ENCODE measurements at regions not wholly inside any gene's neighbourhood (a gene's known extent, or its start where the extent isn't known, plus 50 kb on each side); places are given as distances from the start of the nearest gene placed in this dataset.
A peak's percentile ranks its signal among the peaks of the same experiment; 100 is the strongest.

- no peak for ATAC-seq (ENCODE audit: insufficient read depth, low FRiP score)
- Histone ChIP-seq H3K27ac (ENCODE audit: low read depth in 1 of 2, low read length in 1 of 2) (no peak overlapping the region), H3K9me3 (ENCODE audit: control insufficient read depth in 4 of 4, insufficient read depth in 3 of 4, low read length in 3 of 4) (no peaks in the 10 kb centered on the region), H3K4me3 (no peak overlapping the region), H3K36me3 (ENCODE audit: control insufficient read depth in 4 of 4, insufficient read depth in 4 of 4, low read length in 4 of 4) (no peaks in the 10 kb centered on the region), H3K4me1 (ENCODE audit: control insufficient read depth in 5 of 5, insufficient read depth in 5 of 5, low read length in 5 of 5) (no peaks in the 10 kb centered on the region), H3K9ac (ENCODE audit: insufficient read depth in 1 of 2, low read length in 2 of 2) (no peak overlapping the region), H3K27me3 (ENCODE audit: control insufficient read depth in 3 of 3, insufficient read depth in 3 of 3, low read length in 2 of 3) (no peaks in the 10 kb centered on the region)
- no peak for TF ChIP-seq CTCF (IDR thresholded peaks at IDR 0.05; ENCODE audit: control extremely low read depth, extremely low read depth)
- 71 to 76% methylated on average over 7 of the region's 7 CpGs for WGBS, 2 donors
- DNase-seq = no peak
Observed at GRCh38 chr3:116586285-116586944, 123.2 kb upstream of the TUSC7 start.

- 28 to 58% methylated on average over 3 of the region's 3 CpGs for WGBS, 2 donors
- Histone ChIP-seq H3K4me1 (ENCODE audit: control insufficient read depth in 5 of 5, insufficient read depth in 5 of 5, low read length in 5 of 5) (no peaks in the 10 kb centered on the region), H3K36me3 (ENCODE audit: control insufficient read depth in 4 of 4, insufficient read depth in 4 of 4, low read length in 4 of 4) (no peaks in the 10 kb centered on the region), H3K27ac (ENCODE audit: low read depth in 1 of 2, low read length in 1 of 2) (no peak overlapping the region), H3K9me3 (ENCODE audit: control insufficient read depth in 4 of 4, insufficient read depth in 3 of 4, low read length in 3 of 4) (no peaks in the 10 kb centered on the region), H3K27me3 (ENCODE audit: control insufficient read depth in 3 of 3, insufficient read depth in 3 of 3, low read length in 2 of 3) (no peaks in the 10 kb centered on the region), H3K9ac (ENCODE audit: insufficient read depth in 1 of 2, low read length in 2 of 2) (no peak overlapping the region), H3K4me3 (no peak overlapping the region)
- ATAC-seq (ENCODE audit: insufficient read depth, low FRiP score) = no peak
- no peak for TF ChIP-seq CTCF (IDR thresholded peaks at IDR 0.05; ENCODE audit: control extremely low read depth, extremely low read depth)
- DNase-seq = peak in 2 of 3 donors; percentile 26 to 68
Observed at GRCh38 chr3:116591236-116591635, 118.3 kb upstream of the TUSC7 start.

- ATAC-seq (ENCODE audit: insufficient read depth, low FRiP score) (no peak), DNase-seq (no peak)
- Histone ChIP-seq H3K36me3 (ENCODE audit: control insufficient read depth in 4 of 4, insufficient read depth in 4 of 4, low read length in 4 of 4) (no peaks in the 10 kb centered on the region), H3K4me1 (ENCODE audit: control insufficient read depth in 5 of 5, insufficient read depth in 5 of 5, low read length in 5 of 5) (no peaks in the 10 kb centered on the region), H3K27ac (ENCODE audit: low read depth in 1 of 2, low read length in 1 of 2) (no peak overlapping the region), H3K4me3 (no peak overlapping the region), H3K27me3 (ENCODE audit: control insufficient read depth in 3 of 3, insufficient read depth in 3 of 3, low read length in 2 of 3) (no peaks in the 10 kb centered on the region), H3K9ac (ENCODE audit: insufficient read depth in 1 of 2, low read length in 2 of 2) (no peak overlapping the region), H3K9me3 (ENCODE audit: control insufficient read depth in 4 of 4, insufficient read depth in 3 of 4, low read length in 3 of 4) (no peaks in the 10 kb centered on the region)
- no peak for TF ChIP-seq CTCF (IDR thresholded peaks at IDR 0.05; ENCODE audit: control extremely low read depth, extremely low read depth)
- WGBS, 2 donors = 90 to 91% methylated on average over 2 of the region's 2 CpGs
Observed at GRCh38 chr3:116601206-116601605, 108.4 kb upstream of the TUSC7 start.

- no peaks in the 10 kb centered on the region for H3K4me1 ChIP-seq (ENCODE audit: control insufficient read depth in 5 of 5, insufficient read depth in 5 of 5, low read length in 5 of 5)
- no peak overlapping the region for H3K4me3 ChIP-seq
- no peak for DNase-seq
- peaks cover 0 to 7% (median 0%) of the 10 kb centered on the region in 4 donors for H3K9me3 ChIP-seq (ENCODE audit: control insufficient read depth in 4 of 4, insufficient read depth in 3 of 4, low read length in 3 of 4)
- TF ChIP-seq CTCF (IDR thresholded peaks at IDR 0.05; ENCODE audit: control extremely low read depth, extremely low read depth) = no peak
- ATAC-seq (ENCODE audit: insufficient read depth, low FRiP score) = no peak
- 83 to 87% methylated on average over 5 of the region's 5 CpGs for WGBS, 2 donors
- no peaks in the 10 kb centered on the region for H3K27me3 ChIP-seq (ENCODE audit: control insufficient read depth in 3 of 3, insufficient read depth in 3 of 3, low read length in 2 of 3)
- no peak overlapping the region for H3K27ac ChIP-seq (ENCODE audit: low read depth in 1 of 2, low read length in 1 of 2)
- H3K36me3 ChIP-seq (ENCODE audit: control insufficient read depth in 4 of 4, insufficient read depth in 4 of 4, low read length in 4 of 4) = no peaks in the 10 kb centered on the region
- H3K9ac ChIP-seq (ENCODE audit: insufficient read depth in 1 of 2, low read length in 2 of 2) = no peak overlapping the region
Observed at GRCh38 chr3:116607205-116607604, 102.4 kb upstream of the TUSC7 start.

All from lung (tissue), 11 donors.